IMR-90 (cell line): ENCODE measurements at regions not wholly inside any gene's neighbourhood (a gene's known extent, or its start where the extent isn't known, plus 50 kb on each side); places are given as distances from the start of the nearest gene placed in this dataset.

Experiments used
- ATAC-seq: fragments of 200-7000 bp; cut with Tn5 transposase; 2 replicates; pipeline ENCODE4 v1.9.1; 2020; ENCODE audit warnings: low read depth, mild to moderate bottlenecking, moderate library complexity
- BruUV-seq: library from RNA; stranded (reverse); fragments of 400-500 nt; replicated peaks from 2 replicates; lab custom pipeline; 2021; lab: Mats Ljungman, UMichigan
- CTCF ChIA-PET: fragments of 300-600 bp; formaldehyde crosslinking; extraction: SDS; loops from one replicate; lab custom pipeline; 2021; ENCODE audit warnings: antibody characterized with exemption; lab: Yijun Ruan, JAX
- POLR2A ChIA-PET: fragments of 300-600 bp; sonication (Branson Sonifier 250); formaldehyde crosslinking; loops from one replicate; lab custom pipeline; 2022; ENCODE audit warnings: antibody characterized with exemption; ENCODE audit not compliant: unreplicated experiment; lab: Charles Lee
- DNase-seq: peaks from one replicate; pipeline ENCODE4 v3.0.0; 2013
- H2AFZ ChIP-seq: replicated peaks from 2 replicates; pipeline ENCODE3; 2013; ENCODE audit warnings: low read length, mild to moderate bottlenecking; ENCODE audit not compliant: poor library complexity
- H2AK5ac ChIP-seq: 2 replicates; pipeline ENCODE4 v1.6.1; 2013; ENCODE audit warnings: low read depth, low read length, inconsistent platforms
- H2AK9ac ChIP-seq: replicated peaks from 2 replicates; pipeline ENCODE3; 2013; ENCODE audit warnings: mild to moderate bottlenecking, low read depth, low read length, moderate library complexity; ENCODE audit not compliant: poor library complexity
- H2BK120ac ChIP-seq: 2 replicates; pipeline ENCODE4 v1.6.1; 2013; ENCODE audit warnings: low read depth, low read length, inconsistent platforms
- H2BK15ac ChIP-seq: 3 replicates; pipeline ENCODE4 v1.6.1; 2013; ENCODE audit warnings: low read depth, low read length, inconsistent platforms
- H2BK20ac ChIP-seq: 2 replicates; pipeline ENCODE4 v1.6.1; 2013; ENCODE audit warnings: low read depth, mild to moderate bottlenecking, inconsistent platforms, low read length, moderate library complexity
- H2BK5ac ChIP-seq: 2 replicates; pipeline ENCODE4 v1.6.1; 2013; ENCODE audit warnings: mild to moderate bottlenecking, low read depth, low read length, inconsistent platforms; ENCODE audit not compliant: poor library complexity, severe bottlenecking
- H3K14ac ChIP-seq: replicated peaks from 2 replicates; pipeline ENCODE4 v1.6.1; 2013; ENCODE audit warnings: low read depth, low read length, inconsistent platforms
- H3K18ac ChIP-seq: 2 replicates; pipeline ENCODE4 v1.6.1; 2013; ENCODE audit warnings: low read depth, low read length, control low read depth
- H3K23ac ChIP-seq: 2 replicates; pipeline ENCODE4 v1.6.1; 2013; ENCODE audit warnings: low read depth, low read length, inconsistent platforms
- H3K27ac ChIP-seq: 2 replicates; pipeline ENCODE4 v1.5.1; 2013; ENCODE audit warnings: mild to moderate bottlenecking, control low read depth, low read length; ENCODE audit not compliant: insufficient read depth
- H3K27me3 ChIP-seq: 2 replicates; pipeline ENCODE4 v1.6.1; 2013; ENCODE audit warnings: low read length; ENCODE audit not compliant: control insufficient read depth, insufficient read depth
- H3K36me3 ChIP-seq: 2 replicates; pipeline ENCODE4 v1.6.1; 2013; ENCODE audit warnings: low read length, mixed read lengths; ENCODE audit not compliant: control insufficient read depth, insufficient read depth
- H3K4ac ChIP-seq: 2 replicates; pipeline ENCODE4 v1.6.1; 2013; ENCODE audit warnings: low read depth, low read length, inconsistent platforms
- H3K4me1 ChIP-seq: 2 replicates; pipeline ENCODE4 v1.6.1; 2013; ENCODE audit warnings: low read length, mixed read lengths; ENCODE audit not compliant: control insufficient read depth, insufficient read depth
- H3K4me2 ChIP-seq: 2 replicates; pipeline ENCODE4 v1.6.1; 2013; ENCODE audit warnings: low read depth, mild to moderate bottlenecking, control low read depth, low read length, moderate library complexity
- H3K4me3 ChIP-seq: 2 replicates; pipeline ENCODE4 v1.5.1; 2013; ENCODE audit warnings: low read depth, mild to moderate bottlenecking, control low read depth, low read length, moderate library complexity; ENCODE audit not compliant: insufficient read depth
- H3K56ac ChIP-seq: 2 replicates; pipeline ENCODE4 v1.6.1; 2013; ENCODE audit warnings: low read length, inconsistent platforms; ENCODE audit not compliant: insufficient read depth; ENCODE audit errors: extremely low read depth
- H3K79me1 ChIP-seq, 2 experiments: 2 replicates each; pipeline ENCODE4 v1.6.1; 2013; ENCODE audit warnings: low read length in 2 of 2, inconsistent platforms in 1 of 2, low read depth in 1 of 2
- H3K9ac ChIP-seq: 2 replicates; pipeline ENCODE4 v1.6.1; 2013; ENCODE audit warnings: low read depth, low read length, control low read depth
- H3K9me1 ChIP-seq: 2 replicates; pipeline ENCODE4 v1.6.1; 2013; ENCODE audit warnings: low read length, inconsistent platforms; ENCODE audit not compliant: insufficient read depth
- H3K9me3 ChIP-seq: 2 replicates; pipeline ENCODE4 v1.6.1; 2013; ENCODE audit warnings: low read length; ENCODE audit not compliant: control insufficient read depth, insufficient read depth
- H4K20me1 ChIP-seq: 2 replicates; pipeline ENCODE4 v1.6.1; 2013; ENCODE audit warnings: low read length, inconsistent platforms; ENCODE audit not compliant: insufficient read depth
- H4K5ac ChIP-seq: 2 replicates; pipeline ENCODE4 v1.6.1; 2013; ENCODE audit warnings: mild to moderate bottlenecking, low read depth, low read length, control low read depth
- H4K8ac ChIP-seq, 2 experiments: 2 replicates each; pipeline ENCODE4 v1.6.1; 2013; ENCODE audit warnings: low read depth in 2 of 2, low read length in 2 of 2, control low read depth in 1 of 2, inconsistent platforms in 1 of 2
- H4K91ac ChIP-seq: 2 replicates; pipeline ENCODE4 v1.6.1; 2013; ENCODE audit warnings: low read depth, low read length, inconsistent platforms; ENCODE audit not compliant: insufficient read depth
- BHLHE40 ChIP-seq: fragments of 150-350 bp; IDR thresholded peaks from 2 replicates; pipeline ENCODE4 v1.6.1; 2016; ENCODE audit warnings: mild to moderate bottlenecking, low read depth, low read length
- CEBPB ChIP-seq: IDR thresholded peaks from 2 replicates; pipeline ENCODE4 v1.6.1; 2012; ENCODE audit warnings: low read depth, low read length, improper control_type of control experiment
- CHD1 ChIP-seq: IDR thresholded peaks from 2 replicates; pipeline ENCODE4 v1.6.1; 2012; ENCODE audit warnings: low read depth, low read length, improper control_type of control experiment
- FOS ChIP-seq: fragments of 150-350 bp; IDR thresholded peaks from 2 replicates; pipeline ENCODE4 v1.6.1; 2016; ENCODE audit warnings: low read depth, low read length
- MAFK ChIP-seq: IDR thresholded peaks from 2 replicates; pipeline ENCODE4 v1.6.1; 2012; ENCODE audit warnings: low read depth, low read length, improper control_type of control experiment
- MAZ ChIP-seq: IDR thresholded peaks from 2 replicates; pipeline ENCODE4 v1.6.1; 2012; ENCODE audit warnings: low read depth, mild to moderate bottlenecking, low read length, improper control_type of control experiment, moderate library complexity, borderline replicate concordance
- MXI1 ChIP-seq: IDR thresholded peaks from 2 replicates; pipeline ENCODE4 v1.6.1; 2012; ENCODE audit warnings: low read depth, mild to moderate bottlenecking, low read length, moderate library complexity, borderline replicate concordance
- NFE2L2 ChIP-seq: fragments of 150-350 bp; IDR thresholded peaks from 2 replicates; pipeline ENCODE4 v1.6.1; 2016; ENCODE audit warnings: low read depth, mild to moderate bottlenecking, low read length
- POLR2A ChIP-seq: IDR thresholded peaks from 2 replicates; pipeline ENCODE4 v1.6.1; 2012; ENCODE audit warnings: mild to moderate bottlenecking, low read depth, low read length
- RAD21 ChIP-seq: IDR thresholded peaks from 2 replicates; pipeline ENCODE4 v1.6.1; 2012; ENCODE audit warnings: low read length, improper control_type of control experiment
- RCOR1 ChIP-seq: IDR thresholded peaks from 2 replicates; pipeline ENCODE4 v1.6.1; 2012; ENCODE audit warnings: mild to moderate bottlenecking, low read length, improper control_type of control experiment; ENCODE audit not compliant: insufficient replicate concordance
- RFX5 ChIP-seq: IDR thresholded peaks from 2 replicates; pipeline ENCODE4 v1.8.0; 2012; ENCODE audit warnings: low read depth, mild to moderate bottlenecking, low read length, moderate library complexity
- SMC3 ChIP-seq: fragments of 150-350 bp; IDR thresholded peaks from 2 replicates; pipeline ENCODE4 v1.6.1; 2016; ENCODE audit warnings: low read depth, mild to moderate bottlenecking, antibody characterized with exemption, low read length, moderate library complexity
- USF2 ChIP-seq: fragments of 150-350 bp; IDR thresholded peaks from 2 replicates; pipeline ENCODE4 v1.6.1; 2017; ENCODE audit warnings: mild to moderate bottlenecking, antibody characterized with exemption, low read length, low read depth
- WGBS, 2 experiments: methylation state at CpG; one replicate each; pipeline versions ENCODE4 v1.1.5 to v1.1.7; 2013; ENCODE audit warnings: missing lambda C conversion rate in 2 of 2; ENCODE audit not compliant: insufficient read length in 1 of 2; ENCODE audit errors: extremely low coverage in 2 of 2; 5-methylcytosine and 5-hydroxymethylcytosine counted together
- dilution Hi-C: fragments of 300-500 bp; cut with HindIII; formaldehyde crosslinking; loops from one replicate; pipeline ENCODE4 v1.14.3; 2018; ENCODE audit warnings: low sequenced_read_pairs; ENCODE audit not compliant: unreplicated experiment
- in situ Hi-C: fragments of 300-500 bp; cut with MboI; formaldehyde crosslinking; loops from 3 replicates; pipeline ENCODE4 v1.14.3; 2019; ENCODE audit warnings: low sequenced_read_pairs, inconsistent platforms, mixed read lengths
- intact Hi-C: fragments of 100-400 bp; cut with micrococcal nuclease; formaldehyde crosslinking; loops from 2 replicates; pipeline ENCODE4 v1.10.0; 2022
- TF ChIP-seq, protein P1 (sequence below): conservative IDR thresholded peaks from 2 replicates; pipeline ENCODE4 v1.5.1; 2012; ENCODE audit warnings: mild to moderate bottlenecking, low read depth, low read length, improper control_type of control experiment
- TF ChIP-seq, protein P2 (sequence below): fragments of 150-350 bp; IDR thresholded peaks from 2 replicates; pipeline ENCODE4 v1.6.1; 2016; ENCODE audit warnings: low read depth, mild to moderate bottlenecking, low read length, moderate library complexity, borderline replicate concordance

GRCh38 chr3:186459108-186459467, 85.1 kb downstream of the CRYGS start:
- TF ChIP-seq, protein P1, sequence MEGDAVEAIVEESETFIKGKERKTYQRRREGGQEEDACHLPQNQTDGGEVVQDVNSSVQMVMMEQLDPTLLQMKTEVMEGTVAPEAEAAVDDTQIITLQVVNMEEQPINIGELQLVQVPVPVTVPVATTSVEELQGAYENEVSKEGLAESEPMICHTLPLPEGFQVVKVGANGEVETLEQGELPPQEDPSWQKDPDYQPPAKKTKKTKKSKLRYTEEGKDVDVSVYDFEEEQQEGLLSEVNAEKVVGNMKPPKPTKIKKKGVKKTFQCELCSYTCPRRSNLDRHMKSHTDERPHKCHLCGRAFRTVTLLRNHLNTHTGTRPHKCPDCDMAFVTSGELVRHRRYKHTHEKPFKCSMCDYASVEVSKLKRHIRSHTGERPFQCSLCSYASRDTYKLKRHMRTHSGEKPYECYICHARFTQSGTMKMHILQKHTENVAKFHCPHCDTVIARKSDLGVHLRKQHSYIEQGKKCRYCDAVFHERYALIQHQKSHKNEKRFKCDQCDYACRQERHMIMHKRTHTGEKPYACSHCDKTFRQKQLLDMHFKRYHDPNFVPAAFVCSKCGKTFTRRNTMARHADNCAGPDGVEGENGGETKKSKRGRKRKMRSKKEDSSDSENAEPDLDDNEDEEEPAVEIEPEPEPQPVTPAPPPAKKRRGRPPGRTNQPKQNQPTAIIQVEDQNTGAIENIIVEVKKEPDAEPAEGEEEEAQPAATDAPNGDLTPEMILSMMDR = no peak
- TF ChIP-seq RFX5 = no peak
- no peak for TF ChIP-seq BHLHE40
- TF ChIP-seq RAD21 = no peak
- TF ChIP-seq CEBPB = no peak
- no peak for TF ChIP-seq NFE2L2
- no peak for TF ChIP-seq FOS
- TF ChIP-seq, protein P2, sequence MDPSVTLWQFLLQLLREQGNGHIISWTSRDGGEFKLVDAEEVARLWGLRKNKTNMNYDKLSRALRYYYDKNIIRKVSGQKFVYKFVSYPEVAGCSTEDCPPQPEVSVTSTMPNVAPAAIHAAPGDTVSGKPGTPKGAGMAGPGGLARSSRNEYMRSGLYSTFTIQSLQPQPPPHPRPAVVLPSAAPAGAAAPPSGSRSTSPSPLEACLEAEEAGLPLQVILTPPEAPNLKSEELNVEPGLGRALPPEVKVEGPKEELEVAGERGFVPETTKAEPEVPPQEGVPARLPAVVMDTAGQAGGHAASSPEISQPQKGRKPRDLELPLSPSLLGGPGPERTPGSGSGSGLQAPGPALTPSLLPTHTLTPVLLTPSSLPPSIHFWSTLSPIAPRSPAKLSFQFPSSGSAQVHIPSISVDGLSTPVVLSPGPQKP = no peak
- no peak for TF ChIP-seq USF2
- no peak for TF ChIP-seq SMC3
- no peak for TF ChIP-seq MXI1
- no peak for TF ChIP-seq MAFK
- TF ChIP-seq CHD1 = no peak
- TF ChIP-seq MAZ = no peak
- no peak for TF ChIP-seq POLR2A
- TF ChIP-seq RCOR1 = no peak

More at GRCh38 chr3:186459108-186459467, 85.1 kb downstream of the CRYGS start:
- no TSS peak for BruUV-seq
- Histone ChIP-seq H4K20me1 (no peaks in the 10 kb centered on the region), H2BK15ac (no peak overlapping the region), H3K27ac (no peak overlapping the region), H3K14ac (no peak overlapping the region), H2AK5ac (no peak overlapping the region), H4K5ac (no peak overlapping the region), H3K9me1 (no peaks in the 10 kb centered on the region), H3K79me1 (no peaks in the 10 kb centered on the region), H3K36me3 (no peaks in the 10 kb centered on the region), H3K27me3 (peaks cover 15% of the 10 kb centered on the region), H3K23ac (no peak overlapping the region), H3K4ac (no peak overlapping the region), H3K18ac (no peak overlapping the region), H3K9me3 (no peaks in the 10 kb centered on the region), H2BK5ac (no peak overlapping the region), H3K4me3 (no peak overlapping the region), H3K4me2 (no peak overlapping the region), H3K4me1 (no peaks in the 10 kb centered on the region), H3K56ac (no peak overlapping the region), H2BK120ac (no peak overlapping the region), H3K9ac (no peak overlapping the region), H2BK20ac (no peak overlapping the region), H4K91ac (no peak overlapping the region), H2AFZ (no peak overlapping the region), H4K8ac (no peak overlapping the region), H2AK9ac (no peak overlapping the region)
- ATAC-seq (no peak; the same call in 1 of the 2 replicates), DNase-seq (no peak)
- no CpG with 5 or more reads among the region's 2 CpGs for WGBS, 2 experiments
- ChIA-PET POLR2A (no interaction called here), CTCF (no interaction called here)
- in situ Hi-C loops (no loop called here), intact Hi-C loops (no loop called here), dilution Hi-C loops (no loop called here)
